ENCODE measurements at regions not wholly inside any gene's neighbourhood (a gene's known extent, or its start where the extent isn't known, plus 50 kb on each side); places are given as distances from the start of the nearest gene placed in this dataset.

DNA sequence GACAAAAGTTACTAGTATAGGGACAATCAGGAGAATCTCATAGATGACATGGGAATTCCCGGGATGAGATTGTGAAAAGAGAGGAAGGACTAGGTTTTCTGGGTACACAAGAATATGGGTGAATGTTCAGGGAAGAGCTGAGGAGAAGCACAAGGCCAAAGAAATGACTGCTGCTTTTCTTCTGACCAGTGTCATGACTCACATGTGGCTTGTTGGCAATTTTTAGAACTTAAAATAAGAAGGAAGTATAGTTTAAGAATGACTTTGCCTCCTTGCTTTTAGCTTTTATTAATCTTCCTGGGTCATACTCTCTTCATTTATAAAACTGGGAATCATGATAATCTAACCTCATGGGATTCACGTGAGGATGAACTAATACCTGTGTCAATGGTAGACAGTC lies 652.4 kb upstream of the MEF2C start:
- TF ChIP-seq CTCF (IDR thresholded peaks at IDR 0.05) (no peak), POLR2A (IDR thresholded peaks at IDR 0.05) (no peak)
